ENCODE measurements at regions not wholly inside any gene's neighbourhood (a gene's known extent, or its start where the extent isn't known, plus 50 kb on each side); places are given as distances from the start of the nearest gene placed in this dataset.

DNA sequence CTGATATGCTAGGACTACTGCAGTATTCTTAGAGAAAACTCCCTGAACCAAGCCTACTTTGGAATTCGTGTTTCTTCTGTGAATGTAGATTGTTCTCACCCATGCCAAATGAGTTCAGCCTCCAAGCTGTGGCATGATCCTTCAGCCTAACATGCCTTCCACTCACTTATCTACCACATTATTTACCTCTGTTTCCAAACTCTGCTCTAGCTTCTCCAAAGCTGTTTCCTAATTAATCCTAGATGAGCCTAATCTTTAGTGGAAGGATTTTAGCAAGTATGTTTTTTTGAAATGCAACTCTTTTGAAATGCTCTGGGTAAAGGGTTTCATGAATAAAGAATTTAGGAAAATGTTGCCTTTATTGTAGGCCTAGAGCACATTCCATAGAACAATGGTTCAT, 152.9 kb upstream of the MMADHC start:
- H3K4me1 ChIP-seq (ENCODE audit: insufficient read depth), result no peaks in the 10 kb centered on the region
- intact Hi-C loops (cut with DNase I), result no loop called here
- 71 to 91% (median 83%) methylated on average over 1 of the region's 1 CpG for WGBS, 3 donors
- H3K4me3 ChIP-seq, result no peak overlapping the region
- H3K27ac ChIP-seq, result no peak overlapping the region
- no peaks in the 10 kb centered on the region for H3K36me3 ChIP-seq
- TF ChIP-seq CTCF (IDR thresholded peaks at IDR 0.05) (no peak), EP300 (IDR thresholded peaks at IDR 0.05) (no peak), POLR2A (IDR thresholded peaks at IDR 0.05) (no peak)
- H3K27me3 ChIP-seq, result no peaks in the 10 kb centered on the region
- H3K9me3 ChIP-seq, result no peaks in the 10 kb centered on the region
- DNase-seq, result no peak

DNA sequence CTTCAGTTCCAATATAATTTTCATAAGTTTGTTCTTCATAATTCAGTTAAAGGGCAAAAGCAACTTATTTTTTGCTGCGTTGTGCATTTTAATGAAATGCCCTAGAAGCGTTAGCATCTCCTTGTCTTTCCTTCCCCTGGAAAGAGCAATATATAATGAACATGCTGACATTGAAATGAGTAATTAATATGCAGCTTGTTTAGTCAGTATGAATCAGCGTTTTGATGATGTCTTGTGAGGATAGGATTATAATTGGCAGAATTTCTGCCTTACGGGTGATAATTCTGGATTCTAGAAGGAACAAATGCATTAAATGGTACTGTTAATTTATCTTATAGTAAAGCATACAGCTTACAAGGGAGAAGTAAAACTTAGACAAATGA, 152.3 kb upstream of the MMADHC start:
- H3K27me3 ChIP-seq, result no peaks in the 10 kb centered on the region
- no peak overlapping the region for H3K4me3 ChIP-seq
- H3K27ac ChIP-seq, result no peak overlapping the region
- no peak for TF ChIP-seq EP300 (IDR thresholded peaks at IDR 0.05)
- no peak for TF ChIP-seq POLR2A (IDR thresholded peaks at IDR 0.05)
- TF ChIP-seq CTCF (IDR thresholded peaks at IDR 0.05), result no peak
- H3K36me3 ChIP-seq, result no peaks in the 10 kb centered on the region
- H3K4me1 ChIP-seq (ENCODE audit: insufficient read depth), result no peaks in the 10 kb centered on the region
- no peak for DNase-seq
- no peaks in the 10 kb centered on the region for H3K9me3 ChIP-seq
- intact Hi-C loops (cut with DNase I), result no loop called here
- 91 to 96% (median 94%) methylated on average over 4 of the region's 4 CpGs for WGBS, 3 donors

GRCh38 chr2:149739171-149739882, 151.8 kb upstream of the MMADHC start:
- H3K27me3 ChIP-seq, result no peaks in the 10 kb centered on the region
- WGBS, 3 donors, result 88 to 92% (median 92%) methylated on average over 6 of the region's 6 CpGs
- no peaks in the 10 kb centered on the region for H3K9me3 ChIP-seq
- no peaks in the 10 kb centered on the region for H3K4me1 ChIP-seq (ENCODE audit: insufficient read depth)
- intact Hi-C loops (cut with DNase I), result no loop called here
- no peak overlapping the region for H3K27ac ChIP-seq
- H3K36me3 ChIP-seq, result no peaks in the 10 kb centered on the region
- no peak for DNase-seq
- no peak for TF ChIP-seq EP300 (IDR thresholded peaks at IDR 0.05)
- no peak for TF ChIP-seq POLR2A (IDR thresholded peaks at IDR 0.05)
- TF ChIP-seq CTCF (IDR thresholded peaks at IDR 0.05), result no peak
- H3K4me3 ChIP-seq, result no peak overlapping the region

- WGBS, 3 donors, result 57 to 100% (median 98%) methylated on average over 1 of the region's 1 CpG
- no peak for DNase-seq
- TF ChIP-seq POLR2A (IDR thresholded peaks at IDR 0.05) (no peak), EP300 (IDR thresholded peaks at IDR 0.05) (no peak), CTCF (IDR thresholded peaks at IDR 0.05) (no peak)
- intact Hi-C loops (cut with DNase I), result no loop called here
- Histone ChIP-seq H3K4me3 (no peak overlapping the region), H3K36me3 (no peaks in the 10 kb centered on the region), H3K27me3 (no peaks in the 10 kb centered on the region), H3K4me1 (ENCODE audit: insufficient read depth) (no peaks in the 10 kb centered on the region), H3K27ac (no peak overlapping the region), H3K9me3 (no peaks in the 10 kb centered on the region)
These were observed 151.2 kb upstream of the MMADHC start for GRCh38 chr2:149738767-149739166.
